Activated CD4-positive, alpha-beta T cell treated with anti-CD3 and anti-CD28 coated beads, Interleukin-2, amount 10 ng/mL, durations not matched to agents 7 days and 5 days (primary cell): ENCODE measurements at regions not wholly inside any gene's neighbourhood (a gene's known extent, or its start where the extent isn't known, plus 50 kb on each side); places are given as distances from the start of the nearest gene placed in this dataset.
"Not testable (repeated sequence)": the region's sequence is repeated elsewhere in the genome, so short reads cannot be mapped to it uniquely, and the experiment has no call there.

Experiments
- CTCF ChIA-PET: fragments of 350-600 bp; sonication (Branson Sonifier 250); formaldehyde crosslinking; loops from one replicate; lab custom pipeline; 2021; ENCODE audit warnings: antibody characterized with exemption; lab: Charles Lee
- POLR2A ChIA-PET: fragments of 350-600 bp; sonication (Branson Sonifier 250); formaldehyde crosslinking; loops from one replicate; lab custom pipeline; 2021; ENCODE audit warnings: antibody characterized with exemption; lab: Charles Lee
- DNase-seq: peaks from one replicate; pipeline ENCODE4 v3.0.0-alpha.2; 2020
- H3K27ac Mint-ChIP-seq: one replicate; pipeline ENCODE4 v1.8.0; 2021; ENCODE audit warnings: mild to moderate bottlenecking, moderate library complexity, mixed read lengths
- H3K27me3 Mint-ChIP-seq: one replicate; pipeline ENCODE4 v1.8.0; 2021; ENCODE audit warnings: mixed read lengths
- H3K36me3 Mint-ChIP-seq: one replicate; pipeline ENCODE4 v1.8.0; 2021; ENCODE audit warnings: low read depth, mixed read lengths
- H3K4me1 Mint-ChIP-seq: one replicate; pipeline ENCODE4 v1.8.0; 2021; ENCODE audit warnings: mixed read lengths
- H3K4me3 Mint-ChIP-seq: one replicate; pipeline ENCODE4 v1.8.0; 2021; ENCODE audit warnings: mild to moderate bottlenecking, moderate library complexity, mixed read lengths
- H3K9me3 Mint-ChIP-seq: one replicate; pipeline ENCODE4 v1.8.0; 2021; ENCODE audit warnings: mixed read lengths

- Mint-ChIP-seq H3K4me3 (no peak overlapping the region), H3K4me1 (peaks cover 2% of the 10 kb centered on the region), H3K36me3 (no peaks in the 10 kb centered on the region), H3K27me3 (peaks cover 8% of the 10 kb centered on the region), H3K27ac (no peak overlapping the region), H3K9me3 (no peaks in the 10 kb centered on the region)
- ChIA-PET CTCF (interaction anchor here (1.4 kb wide), 1 partner anchor 554 kb away, joined by 3 read pairs; no protein-coding TSS in a partner anchor), POLR2A (no interaction called here)
- DNase-seq = no peak
These were observed 136.5 kb upstream of the OLIG3 start for GRCh38 chr6:137630666-137631065.

DNA sequence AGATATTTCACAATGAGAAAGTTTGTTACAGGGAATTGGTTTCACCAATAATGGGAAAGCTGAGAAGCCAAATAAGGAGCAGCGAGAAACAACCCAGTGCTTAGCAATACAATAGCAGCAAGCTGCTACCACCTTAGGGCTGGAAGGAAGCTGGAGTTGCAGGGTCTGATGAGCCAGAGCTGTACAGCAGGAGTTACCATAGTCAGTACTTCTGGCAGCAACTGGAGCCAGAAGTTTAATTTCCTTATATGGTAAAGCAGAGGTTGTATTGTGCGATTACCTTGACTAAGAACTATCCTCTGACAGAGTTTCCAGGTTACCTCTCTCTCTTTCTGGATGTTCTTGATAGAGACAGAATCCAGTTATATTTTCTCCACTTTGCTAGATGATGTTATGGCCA, 137.1 kb upstream of the OLIG3 start:
- POLR2A ChIA-PET = no interaction called here

GRCh38 chr6:137634177-137634576, 140.0 kb upstream of the OLIG3 start:
- DNase-seq, POLR2A ChIA-PET, H3K36me3 Mint-ChIP-seq, H3K27me3 Mint-ChIP-seq, H3K27ac Mint-ChIP-seq, H3K9me3 Mint-ChIP-seq, H3K4me3 Mint-ChIP-seq: not testable (repeated sequence)
- CTCF ChIA-PET = interaction anchor here (0.8 kb wide), 1 partner anchor 54 kb away, joined by 3 read pairs; no protein-coding TSS in a partner anchor
- H3K4me1 Mint-ChIP-seq = peaks cover 20% of the 10 kb centered on the region

More for the DNA sequence above, 137.1 kb upstream of the OLIG3 start:
- H3K27me3 Mint-ChIP-seq = peaks cover 5% of the 10 kb centered on the region
- H3K4me1 Mint-ChIP-seq = peaks cover 3% of the 10 kb centered on the region
- H3K27ac Mint-ChIP-seq = no peak overlapping the region
- DNase-seq = no peak
- no peaks in the 10 kb centered on the region for H3K9me3 Mint-ChIP-seq
- H3K4me3 Mint-ChIP-seq = no peak overlapping the region
- H3K36me3 Mint-ChIP-seq = no peaks in the 10 kb centered on the region
- CTCF ChIA-PET = interaction anchor here (1.4 kb wide), 1 partner anchor 555 kb away, joined by 3 read pairs; no protein-coding TSS in a partner anchor

- no peak for DNase-seq
- H3K27ac Mint-ChIP-seq = no peak overlapping the region
- no peaks in the 10 kb centered on the region for H3K27me3 Mint-ChIP-seq
- no peaks in the 10 kb centered on the region for H3K9me3 Mint-ChIP-seq
- peaks cover 2% of the 10 kb centered on the region for H3K36me3 Mint-ChIP-seq
- peaks cover 22% of the 10 kb centered on the region for H3K4me1 Mint-ChIP-seq
- CTCF ChIA-PET = interaction anchor here (1.4 kb wide), 1 partner anchor 47 kb away, joined by 3 read pairs; no protein-coding TSS in a partner anchor
- no peak overlapping the region for H3K4me3 Mint-ChIP-seq
- POLR2A ChIA-PET = interaction anchor here (0.6 kb wide), 1 partner anchor 317 kb away, joined by 4 read pairs; no protein-coding TSS in a partner anchor
These were observed 142.9 kb upstream of the OLIG3 start for GRCh38 chr6:137637121-137637520.

GRCh38 chr6:137638926-137639706, 144.9 kb upstream of the OLIG3 start:
- CTCF ChIA-PET = interaction anchor here (0.6 kb wide), 1 partner anchor 145 kb away, joined by 3 read pairs; the partner anchor contains the start of gene OLIG3
- no peak overlapping the region for H3K4me3 Mint-ChIP-seq
- H3K27ac Mint-ChIP-seq = peak overlapping the region; percentile 71
- no peaks in the 10 kb centered on the region for H3K9me3 Mint-ChIP-seq
- peaks cover 9% of the 10 kb centered on the region for H3K27me3 Mint-ChIP-seq
- peaks cover 22% of the 10 kb centered on the region for H3K4me1 Mint-ChIP-seq
- no peak for DNase-seq
- POLR2A ChIA-PET = interaction anchor here (0.6 kb wide), 1 partner anchor 1557 kb away, joined by 3 read pairs; no protein-coding TSS in a partner anchor
- H3K36me3 Mint-ChIP-seq = peaks cover 2% of the 10 kb centered on the region

GRCh38 chr6:137640086-137640485, 145.9 kb upstream of the OLIG3 start:
- no peak for DNase-seq
- Mint-ChIP-seq H3K4me1 (peaks cover 22% of the 10 kb centered on the region), H3K36me3 (peaks cover 2% of the 10 kb centered on the region), H3K27me3 (peaks cover 14% of the 10 kb centered on the region), H3K4me3 (no peak overlapping the region), H3K27ac (no peak overlapping the region), H3K9me3 (no peaks in the 10 kb centered on the region)
- POLR2A ChIA-PET = no interaction called here
- CTCF ChIA-PET = interaction anchor here (0.6 kb wide), 1 partner anchor 15 kb away, joined by 3 read pairs; no protein-coding TSS in a partner anchor

DNA sequence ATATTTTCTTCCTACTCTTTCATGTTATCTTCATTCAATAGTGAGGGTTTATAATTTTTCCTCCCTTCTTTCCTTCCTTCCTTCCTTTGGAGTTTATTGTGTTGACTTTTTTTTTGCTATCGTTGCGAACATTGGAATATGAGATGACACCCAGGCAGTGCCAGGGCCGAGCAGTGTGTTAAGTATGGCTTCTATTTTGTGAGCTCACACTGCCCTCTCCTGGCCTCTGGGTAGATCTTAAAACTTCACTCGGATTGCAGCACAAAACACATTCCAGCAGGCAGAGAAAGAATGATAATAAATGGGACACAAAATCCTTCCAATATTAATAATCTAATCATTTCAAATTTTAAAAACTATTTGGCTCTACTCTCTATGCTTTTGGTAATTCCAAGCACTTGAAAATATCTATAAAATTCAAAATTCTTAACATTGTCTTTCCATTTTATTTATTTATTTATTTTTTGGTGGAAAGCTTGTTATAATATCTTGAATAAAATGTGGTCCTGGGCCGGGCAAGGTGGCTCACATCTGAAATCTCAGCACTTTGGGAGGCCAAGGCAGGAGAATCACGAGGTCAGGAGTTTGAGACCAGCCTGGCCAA, 147.4 kb upstream of the OLIG3 start:
- POLR2A ChIA-PET = no interaction called here
- Mint-ChIP-seq H3K27ac (no peak overlapping the region), H3K4me1 (peaks cover 21% of the 10 kb centered on the region)

GRCh38 chr6:137643210-137643609, 149.0 kb upstream of the OLIG3 start:
- DNase-seq, POLR2A ChIA-PET, H3K4me3 Mint-ChIP-seq, H3K27ac Mint-ChIP-seq, H3K36me3 Mint-ChIP-seq, CTCF ChIA-PET, H3K9me3 Mint-ChIP-seq: not testable (repeated sequence)
- H3K4me1 Mint-ChIP-seq = peaks cover 14% of the 10 kb centered on the region
- H3K27me3 Mint-ChIP-seq = peaks cover 19% of the 10 kb centered on the region

More for the DNA sequence above, 147.4 kb upstream of the OLIG3 start:
- Mint-ChIP-seq H3K27me3 (peaks cover 14% of the 10 kb centered on the region), H3K9me3 (peaks cover 2% of the 10 kb centered on the region), H3K4me3 (no peak overlapping the region), H3K36me3 (peaks cover 2% of the 10 kb centered on the region)
- DNase-seq = peak; percentile 77
- CTCF ChIA-PET = interaction anchor here (1.0 to 1.5 kb wide), 4 partner anchors 12 to 552 kb away, joined by 3 to 4 read pairs (median 4); no protein-coding TSS in a partner anchor

DNA sequence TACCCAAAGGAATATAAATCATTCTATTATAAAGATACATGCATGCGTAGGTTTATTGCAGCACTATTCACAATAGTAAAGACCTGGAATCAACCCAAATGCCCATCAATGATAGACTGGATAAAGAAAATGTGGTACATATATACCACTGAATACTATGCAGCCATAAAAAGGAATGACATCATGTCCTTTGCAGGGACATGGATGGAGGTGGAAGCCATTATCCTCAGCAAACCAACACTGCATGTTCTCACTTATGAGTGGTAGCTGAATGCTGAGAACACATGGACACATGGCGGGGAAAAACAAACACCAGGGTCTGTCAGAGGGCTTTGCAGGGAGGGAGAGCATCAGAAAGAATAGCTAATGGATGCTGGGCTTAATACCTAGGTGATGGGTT, 149.4 kb upstream of the OLIG3 start:
- H3K27ac Mint-ChIP-seq, CTCF ChIA-PET, POLR2A ChIA-PET, H3K9me3 Mint-ChIP-seq, DNase-seq, H3K4me1 Mint-ChIP-seq, H3K36me3 Mint-ChIP-seq, H3K4me3 Mint-ChIP-seq: not testable (repeated sequence)
- H3K27me3 Mint-ChIP-seq = peaks cover 22% of the 10 kb centered on the region

DNA sequence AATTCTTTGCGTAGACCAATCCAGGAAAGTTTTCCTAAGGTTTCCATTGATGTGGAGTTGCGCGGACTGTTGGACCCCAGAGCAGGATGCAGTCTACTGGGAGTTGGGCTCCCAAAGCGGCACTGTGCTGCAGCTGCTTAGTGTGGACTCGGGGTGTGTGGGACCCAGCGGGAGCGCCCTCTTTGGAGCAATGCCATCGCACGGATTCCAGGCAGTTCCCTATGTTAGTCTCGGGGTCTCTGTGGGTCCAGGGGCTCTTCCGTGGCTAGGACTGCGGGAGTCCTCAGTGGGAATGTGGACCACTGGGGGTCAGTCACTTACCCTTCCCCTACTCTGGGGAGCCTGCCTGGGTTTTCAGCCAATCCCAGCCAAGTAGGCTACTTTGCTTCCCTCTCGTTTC, 151.7 kb upstream of the OLIG3 start:
- H3K36me3 Mint-ChIP-seq = no peaks in the 10 kb centered on the region
- H3K4me3 Mint-ChIP-seq = no peak overlapping the region
- ChIA-PET POLR2A (no interaction called here), CTCF (interaction anchor here (0.6 kb wide), 1 partner anchor 135 kb away, joined by 5 read pairs; no protein-coding TSS in a partner anchor)
- H3K27me3 Mint-ChIP-seq = peaks cover 22% of the 10 kb centered on the region
- DNase-seq = no peak
- peaks cover 2% of the 10 kb centered on the region for H3K9me3 Mint-ChIP-seq
- H3K27ac Mint-ChIP-seq = no peak overlapping the region
- no peaks in the 10 kb centered on the region for H3K4me1 Mint-ChIP-seq

GRCh38 chr6:137646484-137646883, 152.3 kb upstream of the OLIG3 start:
- Mint-ChIP-seq H3K9me3 (peaks cover 3% of the 10 kb centered on the region), H3K27ac (no peak overlapping the region), H3K4me3 (no peak overlapping the region), H3K4me1 (no peaks in the 10 kb centered on the region), H3K36me3 (no peaks in the 10 kb centered on the region), H3K27me3 (peaks cover 22% of the 10 kb centered on the region)
- no peak for DNase-seq
- ChIA-PET CTCF (interaction anchor here (0.6 kb wide), 1 partner anchor 135 kb away, joined by 5 read pairs; no protein-coding TSS in a partner anchor), POLR2A (no interaction called here)

DNA sequence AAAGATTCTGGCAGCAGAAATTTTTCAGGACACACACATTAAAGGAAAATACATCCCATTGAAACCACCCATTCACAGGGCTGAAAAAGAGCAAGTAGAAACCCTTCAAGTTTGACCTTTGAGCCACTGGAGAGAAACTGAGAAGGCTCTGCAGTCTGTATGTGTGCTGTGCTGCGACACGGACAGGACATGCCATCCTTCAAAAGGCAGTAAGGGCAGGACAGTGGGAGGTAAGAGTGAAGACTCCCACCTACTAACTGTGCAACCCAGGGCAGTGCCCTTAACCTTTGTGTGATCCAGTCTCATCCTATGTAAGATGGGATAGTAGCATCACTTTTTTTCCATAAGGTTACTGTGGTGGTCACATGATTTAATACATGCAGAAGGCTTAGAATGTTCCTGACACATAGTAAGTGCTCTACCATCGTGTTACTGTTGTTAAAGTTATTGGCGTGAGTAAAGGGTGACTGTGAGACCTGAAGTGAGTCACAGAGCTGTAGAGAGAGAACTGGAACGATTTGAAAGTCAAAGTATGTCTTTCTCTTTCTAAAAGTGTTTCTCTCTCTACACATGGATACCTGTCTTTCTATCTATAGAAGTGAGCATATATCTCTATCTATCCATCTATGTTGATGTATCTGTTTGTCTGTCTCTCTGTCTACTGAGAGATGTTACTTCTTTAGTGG, 153.7 kb upstream of the OLIG3 start:
- Mint-ChIP-seq H3K4me1 (no peaks in the 10 kb centered on the region), H3K27me3 (peaks cover 22% of the 10 kb centered on the region), H3K9me3 (peaks cover 7% of the 10 kb centered on the region), H3K36me3 (peaks cover 2% of the 10 kb centered on the region), H3K4me3 (no peak overlapping the region), H3K27ac (no peak overlapping the region)
- ChIA-PET CTCF (no interaction called here), POLR2A (no interaction called here)
- no peak for DNase-seq
